Inflammatory macrophage treated with lipopolysaccharide for 1 hour (primary cell): ENCODE measurements at regions not wholly inside any gene's neighbourhood (a gene's known extent, or its start where the extent isn't known, plus 50 kb on each side); places are given as distances from the start of the nearest gene placed in this dataset.
"Not testable (repeated sequence)": the region's sequence is repeated elsewhere in the genome, so short reads cannot be mapped to it uniquely, and the experiment has no call there.

Experiments used
- DNase-seq, 2 donors: peaks; one replicate each; pipeline ENCODE4 v3.0.0-alpha.2; 2020 to 2022

GRCh38 chr12:94916663-94917062, 86.8 kb downstream of the NDUFA12 start:
- no peak for DNase-seq

GRCh38 chr12:94909663-94910062, 93.8 kb downstream of the NDUFA12 start:
- no peak for DNase-seq

- not testable (repeated sequence) for DNase-seq
Observed at GRCh38 chr12:94905749-94906148, 97.7 kb downstream of the NDUFA12 start.

- DNase-seq, result no peak
Observed at GRCh38 chr12:94900496-94900895, 103.0 kb downstream of the NDUFA12 start.

DNA sequence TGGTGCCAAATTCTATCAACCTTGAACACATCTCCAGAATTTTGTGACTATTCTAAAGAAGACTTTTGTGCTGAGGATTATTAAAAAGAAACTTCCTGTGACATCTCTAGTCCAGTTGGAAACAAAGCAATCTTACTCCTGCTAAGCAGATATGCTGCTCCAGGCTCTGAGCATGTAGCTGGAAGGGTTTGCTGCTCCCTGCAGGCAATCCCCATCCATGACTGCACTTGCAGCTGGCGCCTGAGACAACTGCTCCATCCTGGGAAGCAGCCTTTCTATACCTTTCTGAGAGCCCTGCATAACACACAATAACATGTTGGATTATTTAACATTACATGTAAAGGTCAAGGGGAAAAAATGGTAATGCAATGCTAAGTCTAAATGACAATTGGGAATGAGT, 105.1 kb downstream of the NDUFA12 start:
- no peak for DNase-seq

GRCh38 chr12:94892544-94893267, 110.8 kb downstream of the NDUFA12 start:
- DNase-seq, result no peak

DNA sequence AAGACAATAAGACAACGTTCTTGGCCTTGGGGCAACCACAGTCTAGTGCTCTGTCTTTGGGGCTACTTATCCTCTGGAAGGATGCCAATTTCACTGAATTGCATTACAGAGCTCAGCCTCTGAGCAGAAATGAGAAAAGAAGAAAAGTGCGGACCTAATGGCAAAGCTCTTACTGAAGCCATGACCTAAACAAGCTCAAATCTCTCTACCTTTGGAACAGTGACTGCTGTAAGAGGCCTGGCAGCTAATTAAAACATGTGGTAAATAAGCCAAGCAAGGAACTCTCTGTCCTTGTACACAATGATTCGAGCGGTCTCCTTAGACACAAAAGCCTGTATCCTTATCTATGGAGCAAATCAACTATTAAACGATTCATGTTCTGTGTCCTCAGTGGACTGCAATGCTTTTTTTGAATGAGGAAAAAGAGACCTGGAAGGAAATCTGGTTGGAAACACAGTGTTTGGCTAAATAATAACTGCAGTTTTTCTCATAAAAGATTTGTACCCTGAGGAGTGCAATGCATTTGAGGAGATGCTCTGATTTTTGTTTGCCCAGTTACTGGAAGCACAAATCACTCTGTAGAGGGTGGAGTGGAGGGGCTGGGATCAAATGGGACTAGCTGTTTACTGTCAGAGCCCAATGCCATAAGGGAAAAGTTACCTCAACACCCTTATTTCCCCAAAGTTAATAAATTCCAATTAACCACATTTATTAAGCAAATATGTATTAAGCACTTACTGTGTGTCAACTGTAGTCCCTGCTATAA, 113.9 kb downstream of the NDUFA12 start:
- no peak for DNase-seq

GRCh38 chr12:94879542-94879941, 124.0 kb downstream of the NDUFA12 start:
- no peak for DNase-seq

DNA sequence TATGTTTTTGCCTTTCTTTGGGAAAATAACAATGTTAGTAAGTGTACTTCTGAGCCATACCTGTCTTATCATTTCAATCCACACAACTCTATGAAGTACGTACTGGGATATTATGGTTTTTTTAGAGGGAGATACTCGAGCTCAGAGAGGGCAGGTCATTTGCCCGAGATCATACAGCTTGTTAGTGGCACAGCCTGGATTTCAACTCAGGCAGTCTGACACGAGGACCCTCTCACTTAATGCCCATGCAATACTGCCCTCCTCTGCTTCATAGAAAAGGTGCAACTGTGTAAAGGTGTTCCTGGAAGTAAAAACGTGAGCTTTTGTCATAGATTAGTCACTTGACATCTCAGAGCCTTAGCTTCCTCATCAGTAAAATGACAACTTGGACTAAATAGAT, 128.0 kb downstream of the NDUFA12 start:
- DNase-seq, result no peak

GRCh38 chr12:94874518-94875302, 128.8 kb downstream of the NDUFA12 start:
- DNase-seq, result no peak

DNA sequence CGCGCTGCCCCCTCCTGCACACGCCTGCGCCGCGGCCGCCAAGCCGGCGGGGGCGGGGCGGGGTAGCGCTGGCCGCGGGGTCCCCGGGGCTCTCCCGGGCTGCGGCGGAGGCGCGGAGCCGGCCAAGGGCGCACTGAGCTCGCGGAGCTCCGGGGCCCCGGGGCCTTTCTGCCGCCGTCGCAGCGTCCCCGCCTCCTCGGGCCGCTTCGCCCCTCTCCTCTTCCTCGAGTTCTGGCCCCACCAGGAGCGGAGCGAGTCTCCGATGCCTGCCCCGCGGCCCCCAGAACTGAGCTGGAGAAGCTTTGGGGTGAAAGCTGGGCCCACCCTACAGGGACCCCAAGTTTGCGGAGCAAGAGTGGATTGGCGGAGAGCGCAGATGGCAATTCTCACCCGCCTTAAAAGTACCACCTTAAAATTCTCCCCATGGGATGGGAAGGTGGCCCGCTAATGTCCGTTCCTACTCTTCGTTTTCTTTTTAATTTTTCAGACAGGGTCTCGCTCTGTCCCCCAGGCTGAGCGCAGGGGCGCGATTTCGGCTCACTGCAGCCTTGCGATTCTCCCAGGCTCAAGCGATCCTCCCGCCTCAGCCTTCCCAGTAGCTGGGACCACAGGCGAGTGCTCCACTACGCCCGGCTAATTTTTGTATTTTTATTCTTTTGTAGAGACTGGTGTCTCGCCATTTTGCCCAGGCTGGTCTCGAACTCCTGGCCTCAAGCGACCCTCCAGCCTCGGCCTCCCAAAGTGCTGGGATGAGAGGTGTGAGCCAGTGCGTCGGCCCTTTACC, 129.6 kb downstream of the NDUFA12 start:
- DNase-seq, result no peak

GRCh38 chr12:94872971-94873733, 130.3 kb downstream of the NDUFA12 start:
- DNase-seq, result no peak

GRCh38 chr12:94872671-94872970, 130.9 kb downstream of the NDUFA12 start:
- no peak for DNase-seq

DNA sequence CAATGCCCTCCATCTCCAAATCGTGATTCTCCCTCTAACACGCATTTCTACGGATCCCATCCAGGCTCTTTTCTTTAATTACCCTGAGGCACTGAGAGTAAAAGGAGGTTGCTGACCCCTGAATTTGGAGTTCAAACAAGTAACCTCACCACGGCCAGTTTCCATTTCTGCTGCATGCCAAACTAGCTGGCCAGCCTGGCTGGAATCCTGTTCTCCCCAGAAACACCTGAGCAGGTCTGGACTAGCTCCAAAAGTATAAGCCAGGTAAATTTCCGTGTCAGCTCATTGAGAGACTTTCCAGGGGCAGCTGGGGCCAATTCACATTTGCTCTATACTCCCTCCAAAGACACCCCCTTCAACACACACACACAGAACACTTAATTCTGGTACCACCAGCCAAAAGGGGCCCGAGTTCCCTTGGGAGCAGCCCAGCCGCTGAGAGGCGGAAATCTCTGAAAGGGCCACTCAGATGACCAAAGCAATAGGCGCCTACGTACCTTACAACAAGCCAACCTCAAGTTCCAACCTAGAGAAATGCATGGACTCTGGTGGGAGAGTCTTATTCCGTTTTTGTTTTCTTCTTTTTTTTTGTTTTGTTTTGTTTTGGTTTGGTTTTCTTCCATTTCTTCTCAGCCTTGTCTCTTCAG, 131.4 kb downstream of the NDUFA12 start:
- DNase-seq, result no peak

DNA sequence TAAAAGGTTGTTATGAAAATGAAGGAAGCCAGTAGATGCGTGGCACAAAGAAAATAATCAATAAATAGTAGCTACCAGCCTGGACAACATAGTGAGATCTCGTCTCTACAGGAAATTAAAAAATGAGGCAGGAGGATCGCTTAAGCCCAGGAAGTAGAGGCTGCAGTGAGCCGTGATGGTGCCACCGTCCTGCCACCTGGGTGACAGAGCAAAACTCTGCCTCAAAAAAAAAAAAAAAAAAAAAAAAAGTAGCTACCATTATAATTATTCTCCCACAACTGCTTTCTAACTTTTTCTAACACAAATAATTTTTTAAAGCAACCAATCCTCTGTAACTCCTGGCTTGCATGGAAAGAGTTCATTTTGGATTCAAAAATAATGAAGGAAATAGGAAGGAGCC, 133.0 kb downstream of the NDUFA12 start:
- DNase-seq, result no peak

GRCh38 chr12:94868161-94868560, 135.3 kb downstream of the NDUFA12 start:
- no peak for DNase-seq

- DNase-seq, result peak; percentile 20 to 57
Observed at GRCh38 chr12:94867066-94867855, 136.2 kb downstream of the NDUFA12 start.

DNA sequence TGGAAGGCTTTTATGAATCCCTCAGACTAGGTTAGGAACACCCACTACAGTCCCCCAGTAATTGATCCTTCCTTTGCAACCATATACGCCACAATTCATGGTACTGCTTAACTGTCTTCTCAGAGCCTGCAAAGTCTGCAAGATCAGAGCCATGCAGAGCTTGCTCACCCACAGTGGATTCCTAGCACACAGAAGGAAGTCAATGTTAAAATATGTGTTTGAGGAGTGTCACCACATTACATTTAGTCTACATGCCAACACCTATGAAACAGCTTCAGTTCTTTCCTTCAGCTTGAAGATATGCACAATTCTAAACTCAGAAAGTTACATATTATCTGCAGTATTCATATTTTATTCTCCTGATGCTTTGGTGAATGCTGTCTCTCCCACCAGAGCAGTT, 138.5 kb downstream of the NDUFA12 start:
- no peak for DNase-seq

DNA sequence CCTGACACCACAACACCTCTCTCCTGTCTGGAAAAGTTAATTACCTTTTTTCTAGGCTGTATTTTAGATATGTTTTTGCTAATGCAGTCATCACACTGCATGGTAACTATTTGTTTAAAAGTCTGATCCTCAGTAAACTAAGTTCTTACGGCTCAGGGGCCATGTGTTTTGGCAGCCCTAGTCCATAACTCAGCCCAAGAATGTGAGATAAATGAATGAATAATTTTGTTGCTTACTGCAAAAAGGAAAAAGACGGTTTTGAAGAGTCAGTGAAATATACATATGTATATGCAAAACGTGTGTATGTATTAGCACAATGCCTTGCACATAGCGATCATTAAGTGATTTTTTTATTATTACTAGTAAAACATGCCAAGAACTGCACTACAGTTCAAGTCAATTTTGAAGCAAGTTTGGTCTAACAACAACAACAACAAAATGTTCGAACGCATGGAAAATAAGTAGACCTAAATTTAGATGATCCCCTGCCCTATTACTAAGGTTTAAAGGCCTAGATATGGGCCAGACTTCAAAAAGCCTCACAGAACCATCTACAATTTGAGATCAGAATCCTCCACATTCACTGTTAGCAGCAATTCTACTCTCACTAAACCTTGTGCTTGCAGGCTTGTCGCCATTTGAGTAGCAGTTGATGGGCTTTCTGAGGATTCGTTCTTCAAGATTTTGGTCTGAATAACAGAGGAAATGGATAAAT, 140.0 kb downstream of the NDUFA12 start:
- no peak for DNase-seq

GRCh38 chr12:94862421-94862820, 141.1 kb downstream of the NDUFA12 start:
- DNase-seq, result no peak
